Thoracic aorta (tissue), 2 donors: ENCODE measurements at regions not wholly inside any gene's neighbourhood (a gene's known extent, or its start where the extent isn't known, plus 50 kb on each side); places are given as distances from the start of the nearest gene placed in this dataset.

Experiments
- ATAC-seq: fragments of 150-250 bp; one replicate; pipeline ENCODE4 v1.8.0; 2017; ENCODE audit warnings: low read depth; ENCODE audit not compliant: insufficient number of reproducible peaks, low FRiP score
- DNase-seq: peaks from one replicate; pipeline ENCODE4 v3.0.0-alpha.2; 2020; ENCODE audit warnings: low spot score
- H3K27ac ChIP-seq, 2 donors: fragments of 200-600 bp; sonication (generic); 1 replicate in 1 of 2; 2 replicates in 1 of 2; pipeline ENCODE4 v1.5.1; 2016; ENCODE audit warnings: mild to moderate bottlenecking in 2 of 2, moderate library complexity in 2 of 2
- H3K27me3 ChIP-seq: fragments of 200-600 bp; sonication (generic); replicated peaks from 2 replicates; pipeline ENCODE4 v1.6.0; 2016; ENCODE audit warnings: mild to moderate bottlenecking; ENCODE audit not compliant: insufficient read depth
- H3K36me3 ChIP-seq: fragments of 200-600 bp; sonication (generic); one replicate; pipeline ENCODE4 v1.5.1; 2016
- H3K4me1 ChIP-seq, 2 donors: fragments of 200-600 bp; sonication (generic); 1 replicate in 1 of 2; 2 replicates in 1 of 2; pipeline versions ENCODE4 v1.5.1 to v1.6.0; 2016; ENCODE audit warnings: low read depth in 2 of 2, mild to moderate bottlenecking in 1 of 2; ENCODE audit not compliant: control insufficient read depth in 1 of 2
- H3K4me3 ChIP-seq: fragments of 200-600 bp; sonication (generic); 2 replicates; pipeline ENCODE4 v1.5.1; 2016; ENCODE audit warnings: mild to moderate bottlenecking
- H3K9me3 ChIP-seq: fragments of 200-600 bp; sonication (generic); 2 replicates; pipeline ENCODE4 v1.5.1; 2016
- TF ChIP-seq, protein P1 (sequence below): fragments of 200-600 bp; sonication (generic); IDR thresholded peaks from one replicate; pipeline ENCODE4 v1.5.1; 2019; ENCODE audit warnings: antibody characterized with exemption

DNA sequence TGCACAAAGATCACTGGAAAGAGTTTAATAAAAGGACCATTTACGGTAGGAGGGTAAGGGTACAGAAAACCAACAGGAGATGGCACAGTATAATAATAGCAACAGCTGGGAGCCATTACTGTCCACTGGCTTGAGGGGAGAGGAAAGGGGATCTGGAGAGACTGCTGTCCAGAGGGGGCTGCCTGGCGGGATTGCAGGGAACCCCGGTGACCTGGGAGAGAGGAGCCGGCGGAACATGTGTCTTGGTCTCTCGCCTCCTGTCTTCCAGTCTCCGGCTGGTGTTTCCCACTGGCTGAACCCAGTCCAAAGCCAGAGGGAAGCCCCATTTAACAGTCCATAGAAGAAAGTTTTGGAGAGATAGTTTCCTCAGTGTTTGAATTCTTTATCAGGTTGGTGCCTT is 57.5 kb upstream of the PODXL start:
- TF ChIP-seq, protein P1, sequence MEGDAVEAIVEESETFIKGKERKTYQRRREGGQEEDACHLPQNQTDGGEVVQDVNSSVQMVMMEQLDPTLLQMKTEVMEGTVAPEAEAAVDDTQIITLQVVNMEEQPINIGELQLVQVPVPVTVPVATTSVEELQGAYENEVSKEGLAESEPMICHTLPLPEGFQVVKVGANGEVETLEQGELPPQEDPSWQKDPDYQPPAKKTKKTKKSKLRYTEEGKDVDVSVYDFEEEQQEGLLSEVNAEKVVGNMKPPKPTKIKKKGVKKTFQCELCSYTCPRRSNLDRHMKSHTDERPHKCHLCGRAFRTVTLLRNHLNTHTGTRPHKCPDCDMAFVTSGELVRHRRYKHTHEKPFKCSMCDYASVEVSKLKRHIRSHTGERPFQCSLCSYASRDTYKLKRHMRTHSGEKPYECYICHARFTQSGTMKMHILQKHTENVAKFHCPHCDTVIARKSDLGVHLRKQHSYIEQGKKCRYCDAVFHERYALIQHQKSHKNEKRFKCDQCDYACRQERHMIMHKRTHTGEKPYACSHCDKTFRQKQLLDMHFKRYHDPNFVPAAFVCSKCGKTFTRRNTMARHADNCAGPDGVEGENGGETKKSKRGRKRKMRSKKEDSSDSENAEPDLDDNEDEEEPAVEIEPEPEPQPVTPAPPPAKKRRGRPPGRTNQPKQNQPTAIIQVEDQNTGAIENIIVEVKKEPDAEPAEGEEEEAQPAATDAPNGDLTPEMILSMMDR, result no peak
- no peak for ATAC-seq
- Histone ChIP-seq H3K27ac (no peak overlapping the region), H3K4me3 (no peak overlapping the region), H3K9me3 (no peaks in the 10 kb centered on the region), H3K27me3 (no peaks in the 10 kb centered on the region), H3K36me3 (no peaks in the 10 kb centered on the region), H3K4me1 (no peaks in the 10 kb centered on the region)
- DNase-seq, result no peak

DNA sequence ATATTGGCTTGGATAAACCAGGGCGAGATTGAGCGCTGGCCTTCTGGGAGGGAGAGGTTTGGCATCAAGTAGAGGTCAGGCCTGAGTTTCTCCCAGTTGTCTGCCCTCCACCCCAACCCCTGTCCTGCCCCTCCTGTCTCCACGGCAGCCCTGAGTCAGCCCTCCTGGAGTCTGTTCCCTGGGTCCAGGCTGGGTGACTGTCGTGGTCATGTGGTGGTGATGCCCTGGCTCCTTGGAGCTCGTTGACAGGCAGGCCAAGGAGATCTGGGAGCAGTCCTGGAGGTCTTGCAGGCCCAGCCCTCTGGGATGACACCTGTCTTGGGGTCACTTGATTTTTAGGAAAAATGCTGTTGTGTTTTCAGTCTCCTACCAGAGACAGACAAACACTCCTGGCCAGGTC is 53.6 kb upstream of the PODXL start:
- no peak overlapping the region for H3K27ac ChIP-seq
- no peaks in the 10 kb centered on the region for H3K9me3 ChIP-seq
- no peak for DNase-seq
- H3K4me1 ChIP-seq, result no peaks in the 10 kb centered on the region
- no peak for ATAC-seq
- H3K4me3 ChIP-seq, result no peak overlapping the region
- no peaks in the 10 kb centered on the region for H3K36me3 ChIP-seq
- H3K27me3 ChIP-seq, result no peaks in the 10 kb centered on the region
- TF ChIP-seq, protein P1, result no peak

DNA sequence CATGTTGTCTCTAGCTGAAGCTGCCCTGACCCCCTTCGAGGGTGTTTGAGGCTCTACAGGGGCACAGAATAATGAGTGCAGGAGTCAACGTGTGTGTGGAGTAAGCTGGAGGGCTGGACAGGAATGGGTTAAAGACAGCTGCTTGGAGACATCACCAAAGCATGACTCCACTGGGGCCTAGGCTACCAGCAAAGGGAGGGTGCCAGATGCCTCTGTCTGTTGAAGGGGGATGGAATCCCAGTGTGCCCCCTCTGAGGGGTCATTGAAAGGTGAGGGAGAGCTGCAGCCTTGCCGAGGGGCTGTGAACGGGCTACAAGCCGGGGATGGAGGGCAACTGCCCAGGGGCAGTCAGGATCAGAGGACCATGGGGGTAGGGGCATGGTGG is 51.7 kb upstream of the PODXL start:
- Histone ChIP-seq H3K4me3 (no peak overlapping the region), H3K9me3 (no peaks in the 10 kb centered on the region), H3K27me3 (no peaks in the 10 kb centered on the region), H3K36me3 (no peaks in the 10 kb centered on the region), H3K27ac (no peak overlapping the region), H3K4me1 (no peaks in the 10 kb centered on the region)
- ATAC-seq, result no peak
- TF ChIP-seq, protein P1, result no peak
- no peak for DNase-seq

DNA sequence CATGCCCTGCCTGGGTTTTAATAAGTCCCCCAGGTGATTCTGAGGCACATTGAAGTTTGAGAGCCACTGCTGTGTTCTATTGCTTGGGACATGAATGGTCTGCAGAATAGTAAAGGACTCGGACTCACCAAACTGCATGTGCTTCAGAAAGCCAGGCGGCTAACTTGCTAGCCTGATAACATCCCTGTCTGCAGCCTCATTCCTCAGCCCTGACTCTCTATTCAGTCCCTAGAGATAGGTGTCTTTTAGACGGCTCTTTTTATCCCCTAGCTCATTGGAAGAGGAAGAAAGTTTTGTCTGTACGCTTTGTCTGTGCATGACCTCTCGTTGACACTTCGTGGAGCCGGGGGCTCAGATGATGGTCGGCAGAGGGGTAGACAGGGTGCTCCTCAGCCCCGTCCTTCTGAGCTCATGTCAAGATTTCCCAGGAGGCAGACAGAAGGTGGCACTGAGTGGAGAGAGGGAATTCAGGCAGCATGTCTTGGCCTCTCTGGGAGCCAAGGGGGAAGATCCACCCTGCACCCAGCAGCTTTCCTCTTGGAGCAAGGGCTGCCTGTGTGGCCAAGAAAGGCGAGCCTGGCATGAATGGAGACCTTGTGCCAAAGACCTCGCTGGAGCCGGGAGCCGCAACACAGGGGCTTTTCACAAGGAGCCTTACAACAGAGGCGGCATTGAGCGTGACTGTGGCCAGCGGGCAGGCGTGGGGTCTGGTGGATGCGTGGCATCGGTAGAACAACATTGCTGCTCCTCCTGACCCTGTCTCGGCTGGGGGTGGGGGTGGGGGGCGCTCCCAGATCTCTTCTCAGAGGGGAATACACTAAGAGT is 51.1 kb upstream of the PODXL start:
- Histone ChIP-seq H3K27ac (no peak overlapping the region), H3K27me3 (no peaks in the 10 kb centered on the region), H3K9me3 (no peaks in the 10 kb centered on the region), H3K4me3 (no peak overlapping the region), H3K4me1 (no peaks in the 10 kb centered on the region), H3K36me3 (no peaks in the 10 kb centered on the region)
- TF ChIP-seq, protein P1, result no peak
- no peak for DNase-seq
- no peak for ATAC-seq

DNA sequence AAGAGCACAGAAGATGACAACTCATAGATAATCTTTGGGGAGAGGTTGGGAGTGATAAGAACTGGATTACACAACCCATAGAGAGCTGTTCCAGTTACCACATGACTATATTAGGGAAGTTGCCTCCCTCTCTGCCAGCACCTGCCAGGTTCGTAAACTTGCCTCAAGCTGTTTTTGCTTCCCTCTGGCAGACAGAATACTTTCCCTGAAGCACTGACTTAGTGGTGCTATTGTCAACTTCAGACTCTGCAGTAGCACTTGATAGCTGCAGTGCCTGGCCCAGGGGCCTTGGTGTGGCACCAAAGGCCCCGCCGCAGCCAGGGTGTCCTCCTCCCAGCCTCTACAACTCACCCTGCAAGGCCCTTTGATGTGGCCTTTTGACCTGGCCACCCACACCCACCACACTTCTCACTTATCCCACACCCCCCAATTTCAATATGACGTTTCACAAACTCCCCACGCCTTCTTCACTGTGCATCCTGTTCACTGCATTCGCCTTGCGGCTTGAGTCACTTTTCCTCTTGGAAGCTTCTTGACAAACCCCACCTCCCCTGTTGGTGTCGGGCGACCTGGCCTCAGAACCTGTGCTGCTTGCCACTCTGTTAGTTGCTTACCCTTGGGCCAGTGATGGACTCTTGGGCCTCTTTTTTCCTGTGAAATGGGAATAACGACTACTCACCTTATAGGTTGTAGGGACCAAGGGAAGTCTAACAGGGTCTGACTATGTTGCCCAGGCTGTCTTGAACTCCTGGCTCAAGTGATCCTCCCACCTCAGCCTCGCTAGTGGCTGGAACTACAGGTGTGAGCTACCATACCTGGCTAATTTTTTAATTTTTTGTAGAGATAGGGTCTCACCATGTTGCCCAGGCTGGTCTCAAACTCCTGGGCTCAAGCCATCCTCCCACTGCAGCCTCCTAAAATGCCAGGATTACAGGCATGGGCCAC is 50.2 kb upstream of the PODXL start:
- no peaks in the 10 kb centered on the region for H3K9me3 ChIP-seq
- ATAC-seq (no peak), DNase-seq (no peak)
- TF ChIP-seq, protein P1, result no peak
- H3K27ac ChIP-seq, result no peak overlapping the region
- H3K4me3 ChIP-seq, result no peak overlapping the region
- no peaks in the 10 kb centered on the region for H3K4me1 ChIP-seq
- no peaks in the 10 kb centered on the region for H3K27me3 ChIP-seq
- no peaks in the 10 kb centered on the region for H3K36me3 ChIP-seq
